Peyer's patch (tissue), 4 donors: ENCODE measurements at regions not wholly inside any gene's neighbourhood (a gene's known extent, or its start where the extent isn't known, plus 50 kb on each side); places are given as distances from the start of the nearest gene placed in this dataset.

Experiments
- CTCF ChIP-seq, 6 experiments: fragments of 450-650 bp in 4 of 6; fragments of 200-600 bp in 2 of 6; sonication (generic) in 1 of 6; IDR thresholded peaks; one replicate each; pipeline ENCODE4 v1.5.1; 2017 to 2019; ENCODE audit warnings: antibody characterized with exemption in 6 of 6, mild to moderate bottlenecking in 3 of 6, moderate library complexity in 1 of 6
- POLR2A ChIP-seq, 2 donors: fragments of 450-650 bp; IDR thresholded peaks; one replicate each; pipeline ENCODE4 v1.5.1; 2017; ENCODE audit warnings: antibody characterized with exemption in 2 of 2, mild to moderate bottlenecking in 2 of 2, moderate library complexity in 2 of 2

GRCh38 chr11:134862105-134862502 lies 450.1 kb upstream of the B3GAT1 start:
- TF ChIP-seq CTCF (IDR thresholded peaks at IDR 0.05) = no peak
- no peak for TF ChIP-seq POLR2A (IDR thresholded peaks at IDR 0.05)
